Neuronal stem cell (in vitro differentiated cells): ENCODE measurements at regions not wholly inside any gene's neighbourhood (a gene's known extent, or its start where the extent isn't known, plus 50 kb on each side); places are given as distances from the start of the nearest gene placed in this dataset.
"Not testable (repeated sequence)": the region's sequence is repeated elsewhere in the genome, so short reads cannot be mapped to it uniquely, and the experiment has no call there.

Experiments
- DNase-seq: peaks from one replicate; pipeline ENCODE4 v3.0.0-alpha.2; 2013; ENCODE audit warnings: low spot score
- H2AFZ ChIP-seq: one replicate; pipeline ENCODE4 v1.6.1; 2013; ENCODE audit warnings: mild to moderate bottlenecking, low read length, inconsistent platforms
- H2AK5ac ChIP-seq: 2 replicates; pipeline ENCODE4 v1.6.1; 2013; ENCODE audit warnings: low read depth, mild to moderate bottlenecking, inconsistent platforms, low read length, moderate library complexity, mixed read lengths
- H2BK120ac ChIP-seq: 2 replicates; pipeline ENCODE4 v1.6.1; 2013; ENCODE audit warnings: low read depth, mild to moderate bottlenecking, inconsistent platforms, low read length, moderate library complexity, mixed read lengths
- H2BK12ac ChIP-seq: one replicate; pipeline ENCODE4 v1.6.1; 2013; ENCODE audit warnings: low read length, inconsistent platforms
- H2BK15ac ChIP-seq: 2 replicates; pipeline ENCODE4 v1.6.1; 2013; ENCODE audit warnings: mild to moderate bottlenecking, low read length, inconsistent platforms, mixed read lengths
- H2BK5ac ChIP-seq: one replicate; pipeline ENCODE4 v1.6.1; 2013; ENCODE audit warnings: inconsistent platforms, mild to moderate bottlenecking, low read length, moderate library complexity
- H3K14ac ChIP-seq: one replicate; pipeline ENCODE4 v1.6.1; 2013; ENCODE audit warnings: low read length, inconsistent platforms
- H3K18ac ChIP-seq: 2 replicates; pipeline ENCODE4 v1.6.1; 2013; ENCODE audit warnings: low read length, inconsistent platforms
- H3K23ac ChIP-seq: 2 replicates; pipeline ENCODE4 v1.6.1; 2013; ENCODE audit warnings: low read depth, mild to moderate bottlenecking, mixed read lengths, low read length, inconsistent platforms; ENCODE audit not compliant: poor library complexity
- H3K27ac ChIP-seq: replicated peaks from 3 replicates; pipeline ENCODE4 v1.5.1; 2013; ENCODE audit warnings: low read length, inconsistent platforms
- H3K27me3 ChIP-seq, 3 experiments: 2 replicates each; pipeline ENCODE4 v1.6.1; 2013; ENCODE audit warnings: low read length in 3 of 3, mild to moderate bottlenecking in 2 of 3, inconsistent platforms in 1 of 3, low read depth in 1 of 3, mixed read lengths in 1 of 3, moderate library complexity in 1 of 3; ENCODE audit not compliant: control insufficient read depth in 3 of 3, insufficient read depth in 3 of 3
- H3K36me3 ChIP-seq, 2 donors: replicated peaks in 1 of 2; 2 replicates each; pipeline ENCODE4 v1.6.1; 2013; ENCODE audit warnings: low read length in 2 of 2; ENCODE audit not compliant: control insufficient read depth in 2 of 2, insufficient read depth in 2 of 2
- H3K4ac ChIP-seq: 2 replicates; pipeline ENCODE4 v1.6.1; 2013; ENCODE audit warnings: inconsistent platforms, mild to moderate bottlenecking, low read length, moderate library complexity
- H3K4me1 ChIP-seq, 2 donors: 1 replicate in 1 of 2; 2 replicates in 1 of 2; pipeline ENCODE4 v1.6.1; 2013; ENCODE audit warnings: low read length in 2 of 2, low read depth in 1 of 2; ENCODE audit not compliant: control insufficient read depth in 2 of 2, insufficient read depth in 1 of 2
- H3K4me2 ChIP-seq: one replicate; pipeline ENCODE4 v1.6.1; 2013; ENCODE audit warnings: mild to moderate bottlenecking, low read length, inconsistent platforms; ENCODE audit not compliant: insufficient read depth, poor library complexity, severe bottlenecking
- H3K4me3 ChIP-seq, 2 donors: 2 replicates each; pipeline ENCODE4 v1.5.1; 2013; ENCODE audit warnings: low read length in 2 of 2, mild to moderate bottlenecking in 2 of 2, inconsistent platforms in 1 of 2, moderate library complexity in 1 of 2
- H3K79me1 ChIP-seq: one replicate; pipeline ENCODE4 v1.6.1; 2013; ENCODE audit warnings: low read depth, mild to moderate bottlenecking, inconsistent platforms, low read length, moderate library complexity
- H3K9ac ChIP-seq: one replicate; pipeline ENCODE4 v1.6.1; 2013; ENCODE audit warnings: mild to moderate bottlenecking, low read depth, low read length, inconsistent platforms; ENCODE audit not compliant: poor library complexity
- H3K9me3 ChIP-seq, 2 donors: replicated peaks in 1 of 2; 2 replicates each; pipeline versions ENCODE3 to v1.6.1; 2013; ENCODE audit warnings: low read length in 2 of 2, mild to moderate bottlenecking in 2 of 2, inconsistent platforms in 1 of 2, low read depth in 1 of 2, mixed read lengths in 1 of 2, moderate library complexity in 1 of 2; ENCODE audit not compliant: control insufficient read depth in 2 of 2, insufficient read depth in 1 of 2
- H4K8ac ChIP-seq: one replicate; pipeline ENCODE4 v1.6.1; 2013; ENCODE audit warnings: low read depth, mild to moderate bottlenecking, inconsistent platforms, low read length, moderate library complexity
- H4K91ac ChIP-seq: one replicate; pipeline ENCODE4 v1.6.1; 2013; ENCODE audit warnings: low read length, low read depth, mild to moderate bottlenecking, inconsistent platforms; ENCODE audit not compliant: poor library complexity
- whole genome bisulfite sequencing, 2 donors: extraction: QIAGEN DNeasy Blood & Tissue Kit; methylation state at CpG; one replicate each; pipeline ENCODE4 v1.1.7; 2013; ENCODE audit warnings: missing lambda C conversion rate in 2 of 2, mixed read lengths in 1 of 2; ENCODE audit not compliant: insufficient read length in 2 of 2, insufficient replicate concordance in 1 of 2; ENCODE audit errors: extremely low coverage in 2 of 2; 5-methylcytosine and 5-hydroxymethylcytosine counted together

- no CpG with 5 or more reads among the region's 3 CpGs for WGBS, 2 donors
- H4K8ac ChIP-seq, H3K9ac ChIP-seq, H2AFZ ChIP-seq, H3K18ac ChIP-seq, H3K79me1 ChIP-seq, H3K4me3 ChIP-seq, H2BK15ac ChIP-seq, H3K9me3 ChIP-seq, H2BK5ac ChIP-seq, H2BK12ac ChIP-seq, H3K36me3 ChIP-seq, DNase-seq, H3K14ac ChIP-seq, H2AK5ac ChIP-seq, H3K4ac ChIP-seq, H3K23ac ChIP-seq, H3K27ac ChIP-seq, H2BK120ac ChIP-seq, H4K91ac ChIP-seq, H3K4me1 ChIP-seq, H3K27me3 ChIP-seq, H3K4me2 ChIP-seq: not testable (repeated sequence)
These were observed 427.6 kb downstream of the ZNF804A start for GRCh38 chr2:185025891-185026290.

DNA sequence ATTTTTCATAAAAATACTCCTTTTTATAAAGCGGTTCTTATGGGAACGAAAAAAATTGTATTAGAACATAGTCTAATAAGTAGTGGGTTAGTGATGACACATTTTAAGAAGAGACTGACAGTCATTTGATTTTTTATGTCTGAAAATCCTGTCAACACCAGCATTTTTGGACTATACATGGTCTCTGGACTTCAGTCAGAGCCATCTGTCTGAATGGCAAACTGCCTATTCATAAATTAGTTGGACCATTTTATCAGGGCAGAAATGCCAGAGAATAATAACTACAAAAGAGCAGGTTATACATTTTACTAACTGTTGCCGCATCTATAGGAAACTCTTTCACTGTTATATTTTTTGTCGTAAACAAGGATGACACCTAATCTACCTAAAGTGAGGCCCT lies 437.6 kb downstream of the ZNF804A start:
- H3K4me2 ChIP-seq = no peak overlapping the region
- no peak overlapping the region for H3K23ac ChIP-seq
- WGBS, 2 donors = no CpG with 5 or more reads among the region's 4 CpGs
- no peaks in the 10 kb centered on the region for H3K36me3 ChIP-seq
- H3K4me1 ChIP-seq = no peaks in the 10 kb centered on the region
- H2BK15ac ChIP-seq = no peak overlapping the region
- no peak overlapping the region for H4K8ac ChIP-seq
- no peak overlapping the region for H2AK5ac ChIP-seq
- H2BK120ac ChIP-seq = no peak overlapping the region
- H3K9ac ChIP-seq = no peak overlapping the region
- H3K9me3 ChIP-seq = no peaks in the 10 kb centered on the region
- H3K79me1 ChIP-seq = no peaks in the 10 kb centered on the region
- no peak overlapping the region for H3K18ac ChIP-seq
- DNase-seq = no peak
- no peak overlapping the region for H3K4ac ChIP-seq
- no peak overlapping the region for H2BK5ac ChIP-seq
- H3K27me3 ChIP-seq = no peaks in the 10 kb centered on the region
- no peak overlapping the region for H2BK12ac ChIP-seq
- H4K91ac ChIP-seq = no peak overlapping the region
- H3K14ac ChIP-seq = no peak overlapping the region
- H3K27ac ChIP-seq = no peak overlapping the region
- no peak overlapping the region for H3K4me3 ChIP-seq
- H2AFZ ChIP-seq = no peak overlapping the region

DNA sequence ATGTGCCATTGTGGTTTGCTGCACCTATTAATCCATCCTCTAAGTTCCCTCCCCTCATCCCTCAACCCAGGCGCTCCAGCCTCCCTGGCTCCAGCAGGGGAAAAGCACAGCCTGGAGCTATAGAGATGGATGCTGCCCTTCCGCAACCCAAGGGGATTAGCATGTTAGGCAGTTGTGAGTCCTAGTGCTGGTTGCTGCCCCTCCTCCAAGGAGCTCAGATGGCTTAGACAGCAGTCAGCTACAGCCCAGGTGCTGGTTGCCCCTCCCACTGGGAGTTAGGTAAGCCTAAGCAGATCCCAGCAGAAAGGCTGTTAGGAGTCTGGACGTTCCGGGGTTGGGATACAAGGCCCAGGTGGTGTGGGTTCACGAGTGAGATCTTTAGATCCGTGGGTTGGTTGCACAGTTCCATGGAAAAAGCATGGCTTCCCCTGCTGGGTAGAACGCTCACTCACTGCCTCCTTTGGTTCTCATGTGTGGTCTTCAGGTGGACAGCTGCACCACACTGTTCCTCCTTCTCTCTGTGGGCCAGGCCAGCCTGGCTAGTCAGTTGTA lies 446.1 kb downstream of the ZNF804A start:
- Histone ChIP-seq H2AK5ac (no peak overlapping the region), H2BK5ac (no peak overlapping the region), H3K27ac (no peak overlapping the region), H2BK120ac (no peak overlapping the region), H3K27me3 (no peaks in the 10 kb centered on the region), H3K79me1 (no peaks in the 10 kb centered on the region), H3K18ac (no peak overlapping the region), H2BK12ac (no peak overlapping the region), H3K9me3 (no peaks in the 10 kb centered on the region), H4K8ac (no peak overlapping the region), H3K14ac (no peak overlapping the region), H3K4me2 (no peak overlapping the region), H2BK15ac (no peak overlapping the region), H3K36me3 (no peaks in the 10 kb centered on the region), H3K9ac (no peak overlapping the region), H2AFZ (no peak overlapping the region), H3K4me3 (no peak overlapping the region), H3K23ac (no peak overlapping the region), H3K4me1 (no peaks in the 10 kb centered on the region), H3K4ac (no peak overlapping the region), H4K91ac (no peak overlapping the region)
- WGBS, 2 donors = no CpG with 5 or more reads among the region's 7 CpGs
- no peak for DNase-seq

GRCh38 chr2:185050804-185051203 lies 452.5 kb downstream of the ZNF804A start:
- H3K4ac ChIP-seq = no peak overlapping the region
- no peak overlapping the region for H2AK5ac ChIP-seq

More at GRCh38 chr2:185050804-185051203, 452.5 kb downstream of the ZNF804A start:
- DNase-seq = no peak
- no peaks in the 10 kb centered on the region for H3K9me3 ChIP-seq
- H3K4me2 ChIP-seq = no peak overlapping the region
- no peaks in the 10 kb centered on the region for H3K4me1 ChIP-seq
- no peaks in the 10 kb centered on the region for H3K36me3 ChIP-seq
- H3K9ac ChIP-seq = no peak overlapping the region
- H3K79me1 ChIP-seq = no peaks in the 10 kb centered on the region
- no peak overlapping the region for H2BK15ac ChIP-seq
- H3K23ac ChIP-seq = no peak overlapping the region
- no peak overlapping the region for H3K18ac ChIP-seq
- no peak overlapping the region for H3K14ac ChIP-seq
- WGBS, 2 donors = no CpG with 5 or more reads among the region's 2 CpGs
- H2AFZ ChIP-seq = no peak overlapping the region
- H2BK120ac ChIP-seq = no peak overlapping the region
- H3K27ac ChIP-seq = no peak overlapping the region
- H4K91ac ChIP-seq = no peak overlapping the region
- no peak overlapping the region for H2BK12ac ChIP-seq
- no peak overlapping the region for H2BK5ac ChIP-seq
- H3K27me3 ChIP-seq = no peaks in the 10 kb centered on the region
- no peak overlapping the region for H4K8ac ChIP-seq
- H3K4me3 ChIP-seq = no peak overlapping the region
